Calu3 (cell line): ENCODE measurements at regions not wholly inside any gene's neighbourhood (a gene's known extent, or its start where the extent isn't known, plus 50 kb on each side); places are given as distances from the start of the nearest gene placed in this dataset.

Experiments used
- BruUV-seq: library from RNA; stranded (reverse); fragments of 400-500 nt; replicated peaks from 2 replicates; lab custom pipeline; 2021; lab: Mats Ljungman, UMichigan
- CTCF ChIA-PET: fragments of 300-600 bp; sonication (Branson Sonifier 250); formaldehyde crosslinking; loops from one replicate; lab custom pipeline; 2022; ENCODE audit warnings: antibody characterized with exemption; lab: Charles Lee
- DNase-seq: peaks from one replicate; pipeline ENCODE4 v3.0.0; 2022
- H3K27ac Mint-ChIP-seq: one replicate; pipeline ENCODE4 v1.8.0; 2022; ENCODE audit warnings: mixed read lengths; ENCODE audit not compliant: unreplicated experiment
- H3K27me3 Mint-ChIP-seq: one replicate; pipeline ENCODE4 v1.8.0; 2022; ENCODE audit warnings: mixed read lengths; ENCODE audit not compliant: unreplicated experiment
- H3K36me3 Mint-ChIP-seq: one replicate; pipeline ENCODE4 v1.8.0; 2022; ENCODE audit warnings: mild to moderate bottlenecking, moderate library complexity, mixed read lengths; ENCODE audit not compliant: insufficient read depth, unreplicated experiment
- H3K4me1 Mint-ChIP-seq: one replicate; pipeline ENCODE4 v1.8.0; 2022; ENCODE audit warnings: mild to moderate bottlenecking, low read depth, mixed read lengths; ENCODE audit not compliant: unreplicated experiment
- H3K4me3 Mint-ChIP-seq: one replicate; pipeline ENCODE4 v1.8.0; 2022; ENCODE audit warnings: mild to moderate bottlenecking, low read depth, moderate library complexity, mixed read lengths; ENCODE audit not compliant: unreplicated experiment
- H3K9me3 Mint-ChIP-seq: one replicate; pipeline ENCODE4 v1.8.0; 2022; ENCODE audit warnings: low read depth, mixed read lengths; ENCODE audit not compliant: unreplicated experiment
- CTCF ChIP-seq: fragments of 200-600 bp; IDR thresholded peaks from one replicate; pipeline ENCODE4 v1.8.0; 2022; ENCODE audit warnings: antibody characterized with exemption; ENCODE audit not compliant: unreplicated experiment
- intact Hi-C: fragments of 100-400 bp; cut with micrococcal nuclease; formaldehyde crosslinking; loops from one replicate; pipeline ENCODE4 v1.10.0; 2022; ENCODE audit not compliant: unreplicated experiment

- Mint-ChIP-seq H3K27ac (no peak overlapping the region), H3K36me3 (peaks cover 82% of the 10 kb centered on the region), H3K4me1 (peaks cover 45% of the 10 kb centered on the region), H3K27me3 (no peaks in the 10 kb centered on the region), H3K4me3 (no peak overlapping the region), H3K9me3 (no peaks in the 10 kb centered on the region)
- no TSS peak for BruUV-seq
- no peak for DNase-seq
- CTCF ChIA-PET, result no interaction called here
- TF ChIP-seq CTCF, result no peak
- intact Hi-C loops, result loop anchor here (5.0 kb wide), 1 partner anchor 537 kb away; no protein-coding TSS in a partner anchor
Measured at GRCh38 chrX:45840411-45840950, 639.8 kb upstream of the DIPK2B start.

- Mint-ChIP-seq H3K4me1 (peaks cover 51% of the 10 kb centered on the region), H3K9me3 (no peaks in the 10 kb centered on the region), H3K27ac (peak overlapping the region; percentile 37)
Measured at GRCh38 chrX:45830343-45830742, 629.7 kb upstream of the DIPK2B start.

GRCh38 chrX:45824471-45824870 is 623.8 kb upstream of the DIPK2B start:
- DNase-seq, result peak; percentile 89
- BruUV-seq, result no TSS peak

More at GRCh38 chrX:45830343-45830742, 629.7 kb upstream of the DIPK2B start:
- no peak for DNase-seq
- no peak for TF ChIP-seq CTCF
- Mint-ChIP-seq H3K4me3 (no peak overlapping the region), H3K36me3 (peaks cover 33% of the 10 kb centered on the region), H3K27me3 (no peaks in the 10 kb centered on the region)
- intact Hi-C loops, result no loop called here
- BruUV-seq, result no TSS peak
- CTCF ChIA-PET, result no interaction called here

GRCh38 chrX:45823536-45823935 is 622.9 kb upstream of the DIPK2B start:
- Mint-ChIP-seq H3K27ac (no peak overlapping the region), H3K4me1 (peaks cover 35% of the 10 kb centered on the region), H3K27me3 (no peaks in the 10 kb centered on the region), H3K36me3 (peaks cover 56% of the 10 kb centered on the region), H3K4me3 (no peak overlapping the region), H3K9me3 (no peaks in the 10 kb centered on the region)
- no peak for TF ChIP-seq CTCF
- DNase-seq, result no peak
- intact Hi-C loops, result no loop called here
- CTCF ChIA-PET, result interaction anchor here (1.2 kb wide), 2 partner anchors 308 to 510 kb away, joined by 3 read pairs; no protein-coding TSS in a partner anchor
- no TSS peak for BruUV-seq

More at GRCh38 chrX:45824471-45824870, 623.8 kb upstream of the DIPK2B start:
- Mint-ChIP-seq H3K4me3 (no peak overlapping the region), H3K36me3 (peaks cover 47% of the 10 kb centered on the region), H3K9me3 (no peaks in the 10 kb centered on the region), H3K27ac (peak overlapping the region; percentile 85), H3K4me1 (peaks cover 38% of the 10 kb centered on the region), H3K27me3 (no peaks in the 10 kb centered on the region)
- peak; percentile 48 for TF ChIP-seq CTCF
- CTCF ChIA-PET, result interaction anchor here (0.6 to 1.2 kb wide), 8 partner anchors 16 to 552 kb away, joined by 3 to 8 read pairs (median 3); no protein-coding TSS in a partner anchor
- intact Hi-C loops, result loop anchor here (1.0 kb wide), 1 partner anchor 552 kb away; no protein-coding TSS in a partner anchor
